ENCODE measurements at regions not wholly inside any gene's neighbourhood (a gene's known extent, or its start where the extent isn't known, plus 50 kb on each side); places are given as distances from the start of the nearest gene placed in this dataset.

DNA sequence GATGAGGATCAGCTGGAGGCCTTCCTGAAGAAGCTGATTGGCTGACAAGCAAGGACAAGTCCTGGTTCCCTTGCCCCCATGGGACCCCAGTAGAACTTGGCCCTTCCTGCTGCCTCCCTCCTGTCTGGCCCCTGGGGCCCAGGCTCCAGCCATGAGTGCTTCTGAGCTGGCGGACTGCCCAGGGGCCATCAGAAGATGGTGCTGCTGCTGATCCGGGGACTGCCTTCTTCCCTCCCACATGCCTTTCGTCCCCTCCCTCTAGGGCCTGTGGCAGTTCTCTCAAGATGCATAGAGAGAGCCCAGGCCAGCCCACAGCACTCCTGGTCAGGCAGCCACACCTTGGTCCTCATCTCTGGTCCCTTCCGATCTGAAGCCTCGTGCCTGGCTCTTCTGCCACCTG, 57.9 kb upstream of the PRKACB start:
- Histone ChIP-seq H3K14ac (ENCODE audit: insufficient read depth, low read length) (no peak overlapping the region), H3K56ac (ENCODE audit: insufficient read length, low read depth, low read length) (no peak overlapping the region), H3K23ac (ENCODE audit: insufficient read length, low read depth, low read length) (no peak overlapping the region), H3K27ac (ENCODE audit: insufficient read length, low read depth, low read length) (no peak overlapping the region), H2AK5ac (ENCODE audit: insufficient read length, low read length) (no peak overlapping the region), H2BK20ac (ENCODE audit: low read depth, low read length, poor library complexity, severe bottlenecking) (no peak overlapping the region), H4K8ac (replicated peaks; ENCODE audit: insufficient read length, low read depth, low read length) (no peak overlapping the region), H3K79me1 (ENCODE audit: insufficient read depth, low read depth, low read length, poor library complexity, severe bottlenecking) (no peaks in the 10 kb centered on the region), H3K9me3 (ENCODE audit: control insufficient read depth, low read depth, low read length) (no peaks in the 10 kb centered on the region), H3K79me2 (ENCODE audit: insufficient read depth, low read length) (no peaks in the 10 kb centered on the region; the same call in 1 of the 2 replicates), H2BK12ac (ENCODE audit: insufficient read length, low read depth, low read length) (no peak overlapping the region), H3K27me3 (ENCODE audit: insufficient read depth, low read length) (no peaks in the 10 kb centered on the region), H2AFZ (ENCODE audit: low read length) (no peak overlapping the region), H3K9ac (ENCODE audit: extremely low read depth, insufficient read length, low read length) (no peak overlapping the region), H4K91ac (ENCODE audit: insufficient read length, low read depth, low read length) (no peak overlapping the region), H4K20me1 (ENCODE audit: control insufficient read depth, insufficient read depth, insufficient read length) (no peaks in the 10 kb centered on the region), H3K23me2 (ENCODE audit: insufficient read length, low read depth, low read length, poor library complexity, severe bottlenecking) (no peaks in the 10 kb centered on the region), H2BK5ac (ENCODE audit: insufficient read length, low read length) (no peak overlapping the region), H3K4me2 (ENCODE audit: insufficient read depth, insufficient read length, low read length) (no peak overlapping the region), H2BK15ac (ENCODE audit: low read depth, low read length) (no peak overlapping the region), H3T11ph (ENCODE audit: low read length) (no peak overlapping the region), H3K18ac (ENCODE audit: insufficient read length, low read depth, low read length) (no peak overlapping the region), H3K4me1 (ENCODE audit: insufficient read depth, low read length) (no peaks in the 10 kb centered on the region), H3K4ac (ENCODE audit: low read depth, low read length) (no peak overlapping the region), H2BK120ac (ENCODE audit: low read depth, low read length, poor library complexity, severe bottlenecking) (no peak overlapping the region), H4K5ac (ENCODE audit: insufficient read length, low read depth, low read length) (no peak overlapping the region)
- Mint-ChIP-seq H3K9me3 (no peaks in the 10 kb centered on the region), H3K4me3 (no peak overlapping the region), H3K27me3 (ENCODE audit: low read depth) (no peaks in the 10 kb centered on the region), H3K4me1 (peaks cover 0 to 4% of the 10 kb centered on the region in 2 experiments; a peak in 1 of 4 replicates), H3K27ac (peak overlapping the region in 1 of 3 experiments; percentile 65; a peak in 1 of 7 replicates), H3K36me3 (ENCODE audit: insufficient read depth in 1 of 3, low read depth in 3 of 3) (peaks cover 0 to 3% (median 0%) of the 10 kb centered on the region in 3 experiments; a peak in 1 of 7 replicates)
- no CpG with 5 or more reads among the region's 5 CpGs for WGBS (ENCODE audit: extremely low coverage, insufficient read length, low lambda C conversion rate)
- no peak for DNase-seq
- TF ChIP-seq, protein P1, sequence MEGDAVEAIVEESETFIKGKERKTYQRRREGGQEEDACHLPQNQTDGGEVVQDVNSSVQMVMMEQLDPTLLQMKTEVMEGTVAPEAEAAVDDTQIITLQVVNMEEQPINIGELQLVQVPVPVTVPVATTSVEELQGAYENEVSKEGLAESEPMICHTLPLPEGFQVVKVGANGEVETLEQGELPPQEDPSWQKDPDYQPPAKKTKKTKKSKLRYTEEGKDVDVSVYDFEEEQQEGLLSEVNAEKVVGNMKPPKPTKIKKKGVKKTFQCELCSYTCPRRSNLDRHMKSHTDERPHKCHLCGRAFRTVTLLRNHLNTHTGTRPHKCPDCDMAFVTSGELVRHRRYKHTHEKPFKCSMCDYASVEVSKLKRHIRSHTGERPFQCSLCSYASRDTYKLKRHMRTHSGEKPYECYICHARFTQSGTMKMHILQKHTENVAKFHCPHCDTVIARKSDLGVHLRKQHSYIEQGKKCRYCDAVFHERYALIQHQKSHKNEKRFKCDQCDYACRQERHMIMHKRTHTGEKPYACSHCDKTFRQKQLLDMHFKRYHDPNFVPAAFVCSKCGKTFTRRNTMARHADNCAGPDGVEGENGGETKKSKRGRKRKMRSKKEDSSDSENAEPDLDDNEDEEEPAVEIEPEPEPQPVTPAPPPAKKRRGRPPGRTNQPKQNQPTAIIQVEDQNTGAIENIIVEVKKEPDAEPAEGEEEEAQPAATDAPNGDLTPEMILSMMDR (conservative IDR thresholded peaks at IDR 0.05): no peak

Measured in H9 (cell line).